CD14-positive monocyte (primary cell): ENCODE measurements at regions not wholly inside any gene's neighbourhood (a gene's known extent, or its start where the extent isn't known, plus 50 kb on each side); places are given as distances from the start of the nearest gene placed in this dataset.
A peak's percentile ranks its signal among the peaks of the same experiment; 100 is the strongest.

ENCODE experiments used
- DNase-seq, 3 donors: peaks; one replicate each; pipeline ENCODE4 v3.0.0-alpha.2; 2011 to 2022
- H2AFZ ChIP-seq: 2 replicates; pipeline ENCODE4 v1.6.0; 2012; ENCODE audit warnings: mild to moderate bottlenecking, low read depth, low read length, inconsistent platforms; ENCODE audit not compliant: insufficient read depth, poor library complexity, severe bottlenecking
- H3K27ac ChIP-seq, 2 donors: 1 replicate in 1 of 2; 2 replicates in 1 of 2; pipeline ENCODE4 v1.5.1; 2012 to 2013; ENCODE audit warnings: low read length in 2 of 2, control low read depth in 1 of 2, inconsistent platforms in 1 of 2, low read depth in 1 of 2, mild to moderate bottlenecking in 1 of 2
- H3K27me3 ChIP-seq, 2 donors: one replicate each; pipeline versions ENCODE4 v1.6.0 to v1.6.1; 2011 to 2013; ENCODE audit warnings: low read length in 2 of 2; ENCODE audit not compliant: control insufficient read depth in 2 of 2, insufficient read depth in 2 of 2
- H3K36me3 ChIP-seq, 2 donors: replicated peaks in 1 of 2; 1 replicate in 1 of 2; 2 replicates in 1 of 2; pipeline versions ENCODE4 v1.5.1 to v1.6.1; 2012 to 2013; ENCODE audit warnings: low read length in 2 of 2, control low read depth in 1 of 2, inconsistent platforms in 1 of 2, mild to moderate bottlenecking in 1 of 2; ENCODE audit not compliant: insufficient read depth in 2 of 2, control insufficient read depth in 1 of 2
- H3K4me1 ChIP-seq, 2 donors: 1 replicate in 1 of 2; 2 replicates in 1 of 2; pipeline versions ENCODE4 v1.5.1 to v1.6.1; 2012 to 2013; ENCODE audit warnings: low read length in 2 of 2, control low read depth in 1 of 2, inconsistent platforms in 1 of 2, mild to moderate bottlenecking in 1 of 2, moderate library complexity in 1 of 2; ENCODE audit not compliant: insufficient read depth in 2 of 2, control insufficient read depth in 1 of 2
- H3K4me2 ChIP-seq: replicated peaks from 2 replicates; pipeline ENCODE3; 2012; ENCODE audit warnings: low read length, moderate library complexity, mild to moderate bottlenecking; ENCODE audit not compliant: poor library complexity, severe bottlenecking; ENCODE audit errors: extremely low read depth
- H3K4me3 ChIP-seq, 3 experiments: fragments of 200-600 bp in 1 of 3; sonication (generic) in 1 of 3; replicated peaks in 1 of 3; 1 replicate in 2 of 3; 2 replicates in 1 of 3; pipeline ENCODE4 v1.5.1; 2011 to 2013; ENCODE audit warnings: low read length in 3 of 3, mild to moderate bottlenecking in 3 of 3, control low read depth in 2 of 3, low read depth in 2 of 3, inconsistent platforms in 1 of 3, moderate library complexity in 1 of 3
- H3K79me2 ChIP-seq: 2 replicates; pipeline ENCODE4 v1.6.0; 2012; ENCODE audit warnings: mild to moderate bottlenecking, control low read depth, inconsistent platforms, low read length, moderate library complexity; ENCODE audit not compliant: insufficient read depth
- H3K9ac ChIP-seq: 2 replicates; pipeline ENCODE4 v1.6.0; 2017; ENCODE audit warnings: low read length, mild to moderate bottlenecking; ENCODE audit not compliant: insufficient read depth, poor library complexity, severe bottlenecking
- H3K9me3 ChIP-seq, 2 donors: replicated peaks in 1 of 2; 1 replicate in 1 of 2; 2 replicates in 1 of 2; pipeline versions ENCODE4 v1.5.1 to v1.6.1; 2012 to 2013; ENCODE audit warnings: low read length in 2 of 2, control low read depth in 1 of 2; ENCODE audit not compliant: control insufficient read depth in 1 of 2, insufficient read depth in 1 of 2
- H4K20me1 ChIP-seq: 2 replicates; pipeline ENCODE4 v1.6.0; 2012; ENCODE audit warnings: mild to moderate bottlenecking, low read length, control low read depth, moderate library complexity; ENCODE audit not compliant: insufficient read depth
- H3K27ac Mint-ChIP-seq, 7 donors: one replicate each; pipeline ENCODE4 v1.8.0; 2020; ENCODE audit warnings: mild to moderate bottlenecking in 7 of 7, mixed read lengths in 7 of 7, moderate library complexity in 6 of 7, inconsistent platforms in 2 of 7
- H3K27me3 Mint-ChIP-seq, 3 donors: one replicate each; pipeline ENCODE4 v1.8.0; 2021 to 2022; ENCODE audit warnings: low read depth in 3 of 3, mild to moderate bottlenecking in 3 of 3, mixed read lengths in 3 of 3, moderate library complexity in 3 of 3, inconsistent platforms in 1 of 3
- H3K36me3 Mint-ChIP-seq, 2 donors: one replicate each; pipeline ENCODE4 v1.8.0; 2020; ENCODE audit warnings: mixed read lengths in 2 of 2, inconsistent platforms in 1 of 2, mild to moderate bottlenecking in 1 of 2
- H3K4me1 Mint-ChIP-seq: one replicate; pipeline ENCODE4 v1.8.0; 2020; ENCODE audit warnings: mild to moderate bottlenecking, mixed read lengths
- H3K4me3 Mint-ChIP-seq, 2 donors: one replicate each; pipeline ENCODE4 v1.8.0; 2020; ENCODE audit warnings: mild to moderate bottlenecking in 2 of 2, mixed read lengths in 2 of 2, moderate library complexity in 1 of 2
- H3K9me3 Mint-ChIP-seq, 7 donors: one replicate each; pipeline ENCODE4 v1.8.0; 2020 to 2022; ENCODE audit warnings: mixed read lengths in 7 of 7, mild to moderate bottlenecking in 6 of 7, moderate library complexity in 6 of 7, inconsistent platforms in 2 of 7
- WGBS: methylation state at CpG from one replicate; pipeline ENCODE4 v1.1.5; 2013; ENCODE audit warnings: missing lambda C conversion rate; ENCODE audit not compliant: insufficient coverage; 5-methylcytosine and 5-hydroxymethylcytosine counted together
- intact Hi-C, 2 donors: fragments of 100-400 bp; cut with micrococcal nuclease; formaldehyde crosslinking; loops; one replicate each; pipeline versions ENCODE4 v1.15.0 to v1.15.1; 2023
- TF ChIP-seq, protein P1 (sequence below): fragments of 200-600 bp; IDR thresholded peaks from one replicate; pipeline ENCODE4 v1.8.0; 2022; ENCODE audit warnings: antibody characterized with exemption, mild to moderate bottlenecking

DNA sequence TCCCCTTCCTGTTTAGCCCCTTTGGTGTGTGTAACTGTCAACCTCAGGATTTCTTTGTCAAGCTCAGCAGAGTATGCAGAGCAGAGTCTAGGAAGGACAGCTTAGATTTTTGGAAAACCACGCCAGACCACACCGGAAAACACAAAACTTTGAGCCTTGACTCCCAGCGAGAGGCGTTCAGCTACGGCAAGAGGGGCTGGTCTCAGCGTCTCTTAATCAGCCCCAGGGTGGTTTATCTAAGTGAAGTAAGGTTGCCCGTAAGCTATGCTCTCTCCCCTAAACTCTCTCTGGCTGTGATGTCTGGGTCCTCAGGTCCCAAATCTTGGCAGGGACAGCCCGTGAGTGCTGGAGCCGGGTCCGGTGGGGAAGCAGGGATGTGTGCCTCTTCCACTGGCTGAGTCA lies 230.9 kb downstream of the KLF6 start:
- Histone ChIP-seq H3K27ac (no peak overlapping the region), H3K9ac (peak overlapping the region; percentile 5), H3K27me3 (no peaks in the 10 kb centered on the region), H3K36me3 (no peaks in the 10 kb centered on the region), H3K4me2 (peak overlapping the region; percentile 56), H2AFZ (peak overlapping the region; percentile 55), H3K9me3 (peaks cover 0 to 4% of the 10 kb centered on the region in 2 donors), H4K20me1 (no peaks in the 10 kb centered on the region), H3K4me1 (peaks cover 3 to 5% of the 10 kb centered on the region in 2 donors), H3K4me3 (peak overlapping the region in 2 of 3 experiments; percentile 15 to 46), H3K79me2 (no peaks in the 10 kb centered on the region)
- H3K9me3 Mint-ChIP-seq, result peaks cover 0 to 5% (median 3%) of the 10 kb centered on the region in 7 donors
- H3K27ac Mint-ChIP-seq, result peak overlapping the region in 2 of 7 donors; percentile 84 to 85
- DNase-seq, result peak in 2 of 3 donors; percentile 2 to 27
- H3K4me1 Mint-ChIP-seq, result peaks cover 10% of the 10 kb centered on the region
- TF ChIP-seq, protein P1, sequence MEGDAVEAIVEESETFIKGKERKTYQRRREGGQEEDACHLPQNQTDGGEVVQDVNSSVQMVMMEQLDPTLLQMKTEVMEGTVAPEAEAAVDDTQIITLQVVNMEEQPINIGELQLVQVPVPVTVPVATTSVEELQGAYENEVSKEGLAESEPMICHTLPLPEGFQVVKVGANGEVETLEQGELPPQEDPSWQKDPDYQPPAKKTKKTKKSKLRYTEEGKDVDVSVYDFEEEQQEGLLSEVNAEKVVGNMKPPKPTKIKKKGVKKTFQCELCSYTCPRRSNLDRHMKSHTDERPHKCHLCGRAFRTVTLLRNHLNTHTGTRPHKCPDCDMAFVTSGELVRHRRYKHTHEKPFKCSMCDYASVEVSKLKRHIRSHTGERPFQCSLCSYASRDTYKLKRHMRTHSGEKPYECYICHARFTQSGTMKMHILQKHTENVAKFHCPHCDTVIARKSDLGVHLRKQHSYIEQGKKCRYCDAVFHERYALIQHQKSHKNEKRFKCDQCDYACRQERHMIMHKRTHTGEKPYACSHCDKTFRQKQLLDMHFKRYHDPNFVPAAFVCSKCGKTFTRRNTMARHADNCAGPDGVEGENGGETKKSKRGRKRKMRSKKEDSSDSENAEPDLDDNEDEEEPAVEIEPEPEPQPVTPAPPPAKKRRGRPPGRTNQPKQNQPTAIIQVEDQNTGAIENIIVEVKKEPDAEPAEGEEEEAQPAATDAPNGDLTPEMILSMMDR, result no peak
- intact Hi-C loops, result no loop called here
- no peaks in the 10 kb centered on the region for H3K36me3 Mint-ChIP-seq
- H3K27me3 Mint-ChIP-seq, result peaks cover 2 to 12% (median 3%) of the 10 kb centered on the region in 3 donors
- peak overlapping the region; percentile 67 to 89 for H3K4me3 Mint-ChIP-seq
- WGBS, result no CpG with 5 or more reads among the region's 10 CpGs

DNA sequence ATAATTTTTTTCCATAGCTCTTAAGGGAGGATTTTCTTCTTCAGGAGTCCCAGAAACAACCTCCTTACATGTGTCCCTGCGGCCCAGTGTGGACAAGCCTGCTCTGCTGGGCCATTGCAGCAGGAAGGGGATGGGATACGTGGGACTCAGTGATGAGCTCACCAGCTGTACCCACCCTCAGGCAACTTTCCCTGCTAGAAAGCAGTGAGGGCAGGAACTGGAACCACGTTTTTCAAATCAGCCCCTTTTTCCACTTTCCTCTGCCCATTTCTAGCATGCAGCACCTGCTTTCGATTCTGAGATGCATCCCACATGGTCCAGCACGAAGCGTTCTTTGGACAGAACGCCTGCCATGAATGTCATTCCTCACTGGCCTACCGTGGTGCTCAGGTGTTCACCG lies 232.7 kb downstream of the KLF6 start:
- H3K27me3 ChIP-seq, result no peaks in the 10 kb centered on the region
- WGBS, result 100% methylated on average over 3 of the region's 9 CpGs
- H3K4me3 ChIP-seq, result no peak overlapping the region
- TF ChIP-seq, protein P1, result no peak
- peaks cover 3 to 5% of the 10 kb centered on the region in 2 donors for H3K4me1 ChIP-seq
- no peak overlapping the region for H3K4me3 Mint-ChIP-seq
- no peak for DNase-seq
- H3K36me3 Mint-ChIP-seq, result no peaks in the 10 kb centered on the region
- no peak overlapping the region for H3K9ac ChIP-seq
- H2AFZ ChIP-seq, result no peak overlapping the region
- peaks cover 10% of the 10 kb centered on the region for H3K4me1 Mint-ChIP-seq
- no peak overlapping the region for H3K4me2 ChIP-seq
- no peaks in the 10 kb centered on the region for H3K79me2 ChIP-seq
- H4K20me1 ChIP-seq, result no peaks in the 10 kb centered on the region
- peak overlapping the region in 1 of 7 donors; percentile 69 for H3K27ac Mint-ChIP-seq
- peaks cover 3 to 12% (median 7%) of the 10 kb centered on the region in 7 donors for H3K9me3 Mint-ChIP-seq
- H3K9me3 ChIP-seq, result peaks cover 6 to 9% of the 10 kb centered on the region in 2 donors
- no peak overlapping the region for H3K27ac ChIP-seq
- no peaks in the 10 kb centered on the region for H3K36me3 ChIP-seq
- peaks cover 1 to 9% (median 2%) of the 10 kb centered on the region in 3 donors for H3K27me3 Mint-ChIP-seq
- intact Hi-C loops, result no loop called here
